Endothelial cell (in vitro differentiated cells): ENCODE measurements at regions not wholly inside any gene's neighbourhood (a gene's known extent, or its start where the extent isn't known, plus 50 kb on each side); places are given as distances from the start of the nearest gene placed in this dataset.
"Not testable (repeated sequence)": the region's sequence is repeated elsewhere in the genome, so short reads cannot be mapped to it uniquely, and the experiment has no call there.

Experiments used
- DNase-seq: peaks from one replicate; pipeline ENCODE4 v3.0.0; 2021; ENCODE audit warnings: low spot score
- H3K27ac Mint-ChIP-seq: one replicate; pipeline ENCODE4 v1.8.0; 2021; ENCODE audit warnings: mixed read lengths, inconsistent platforms; ENCODE audit not compliant: unreplicated experiment
- H3K27me3 Mint-ChIP-seq: one replicate; pipeline ENCODE4 v1.8.0; 2021; ENCODE audit warnings: mild to moderate bottlenecking, moderate library complexity, mixed read lengths, inconsistent platforms; ENCODE audit not compliant: unreplicated experiment
- H3K36me3 Mint-ChIP-seq: one replicate; pipeline ENCODE4 v1.8.0; 2021; ENCODE audit warnings: mild to moderate bottlenecking, low read depth, mixed read lengths, inconsistent platforms; ENCODE audit not compliant: unreplicated experiment
- H3K4me1 Mint-ChIP-seq: one replicate; pipeline ENCODE4 v1.8.0; 2021; ENCODE audit warnings: mild to moderate bottlenecking, mixed read lengths, inconsistent platforms; ENCODE audit not compliant: unreplicated experiment
- H3K4me3 Mint-ChIP-seq: one replicate; pipeline ENCODE4 v1.8.0; 2021; ENCODE audit warnings: mild to moderate bottlenecking, mixed read lengths, inconsistent platforms; ENCODE audit not compliant: unreplicated experiment
- H3K9me3 Mint-ChIP-seq: one replicate; pipeline ENCODE4 v1.8.0; 2021; ENCODE audit warnings: mixed read lengths, inconsistent platforms; ENCODE audit not compliant: unreplicated experiment
- TF ChIP-seq, protein P1 (sequence below): fragments of 200-600 bp; sonication (generic); IDR thresholded peaks from one replicate; pipeline ENCODE4 v1.5.0; 2021; ENCODE audit warnings: antibody characterized with exemption; ENCODE audit not compliant: unreplicated experiment

DNA sequence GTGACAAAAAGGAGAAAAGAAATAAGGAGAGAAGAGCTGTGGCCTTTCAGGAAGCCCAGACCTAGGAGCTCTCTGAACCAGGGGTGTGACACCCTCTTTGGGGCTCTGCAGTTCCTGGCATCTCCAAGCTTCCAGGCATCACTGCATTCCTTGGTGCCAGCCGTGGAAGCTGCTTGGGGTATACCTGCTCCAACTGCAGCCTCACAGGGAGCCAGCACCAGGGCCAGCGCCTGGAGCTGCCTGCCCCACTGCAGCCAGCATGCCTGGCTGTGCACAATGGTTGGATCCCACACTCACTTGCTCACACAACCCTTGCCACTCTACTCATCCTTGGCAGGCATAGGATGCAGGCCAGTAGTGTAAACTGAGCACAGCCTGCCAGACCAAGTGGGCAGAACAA is 242.1 kb upstream of the GJE1 start:
- Mint-ChIP-seq H3K4me3 (no peak overlapping the region), H3K27me3 (no peaks in the 10 kb centered on the region), H3K4me1 (peaks cover 4% of the 10 kb centered on the region), H3K36me3 (peaks cover 12% of the 10 kb centered on the region), H3K9me3 (peaks cover 5% of the 10 kb centered on the region), H3K27ac (no peak overlapping the region)
- TF ChIP-seq, protein P1, sequence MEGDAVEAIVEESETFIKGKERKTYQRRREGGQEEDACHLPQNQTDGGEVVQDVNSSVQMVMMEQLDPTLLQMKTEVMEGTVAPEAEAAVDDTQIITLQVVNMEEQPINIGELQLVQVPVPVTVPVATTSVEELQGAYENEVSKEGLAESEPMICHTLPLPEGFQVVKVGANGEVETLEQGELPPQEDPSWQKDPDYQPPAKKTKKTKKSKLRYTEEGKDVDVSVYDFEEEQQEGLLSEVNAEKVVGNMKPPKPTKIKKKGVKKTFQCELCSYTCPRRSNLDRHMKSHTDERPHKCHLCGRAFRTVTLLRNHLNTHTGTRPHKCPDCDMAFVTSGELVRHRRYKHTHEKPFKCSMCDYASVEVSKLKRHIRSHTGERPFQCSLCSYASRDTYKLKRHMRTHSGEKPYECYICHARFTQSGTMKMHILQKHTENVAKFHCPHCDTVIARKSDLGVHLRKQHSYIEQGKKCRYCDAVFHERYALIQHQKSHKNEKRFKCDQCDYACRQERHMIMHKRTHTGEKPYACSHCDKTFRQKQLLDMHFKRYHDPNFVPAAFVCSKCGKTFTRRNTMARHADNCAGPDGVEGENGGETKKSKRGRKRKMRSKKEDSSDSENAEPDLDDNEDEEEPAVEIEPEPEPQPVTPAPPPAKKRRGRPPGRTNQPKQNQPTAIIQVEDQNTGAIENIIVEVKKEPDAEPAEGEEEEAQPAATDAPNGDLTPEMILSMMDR = no peak
- no peak for DNase-seq

GRCh38 chr6:141884850-141885249 is 247.9 kb upstream of the GJE1 start:
- Mint-ChIP-seq H3K4me3 (no peak overlapping the region), H3K27me3 (no peaks in the 10 kb centered on the region), H3K36me3 (peaks cover 9% of the 10 kb centered on the region), H3K4me1 (no peaks in the 10 kb centered on the region), H3K27ac (no peak overlapping the region), H3K9me3 (peaks cover 2% of the 10 kb centered on the region)
- TF ChIP-seq, protein P1 = no peak
- no peak for DNase-seq

- H3K36me3 Mint-ChIP-seq = no peaks in the 10 kb centered on the region
These were observed 254.0 kb upstream of the GJE1 start for GRCh38 chr6:141878686-141879085.

DNA sequence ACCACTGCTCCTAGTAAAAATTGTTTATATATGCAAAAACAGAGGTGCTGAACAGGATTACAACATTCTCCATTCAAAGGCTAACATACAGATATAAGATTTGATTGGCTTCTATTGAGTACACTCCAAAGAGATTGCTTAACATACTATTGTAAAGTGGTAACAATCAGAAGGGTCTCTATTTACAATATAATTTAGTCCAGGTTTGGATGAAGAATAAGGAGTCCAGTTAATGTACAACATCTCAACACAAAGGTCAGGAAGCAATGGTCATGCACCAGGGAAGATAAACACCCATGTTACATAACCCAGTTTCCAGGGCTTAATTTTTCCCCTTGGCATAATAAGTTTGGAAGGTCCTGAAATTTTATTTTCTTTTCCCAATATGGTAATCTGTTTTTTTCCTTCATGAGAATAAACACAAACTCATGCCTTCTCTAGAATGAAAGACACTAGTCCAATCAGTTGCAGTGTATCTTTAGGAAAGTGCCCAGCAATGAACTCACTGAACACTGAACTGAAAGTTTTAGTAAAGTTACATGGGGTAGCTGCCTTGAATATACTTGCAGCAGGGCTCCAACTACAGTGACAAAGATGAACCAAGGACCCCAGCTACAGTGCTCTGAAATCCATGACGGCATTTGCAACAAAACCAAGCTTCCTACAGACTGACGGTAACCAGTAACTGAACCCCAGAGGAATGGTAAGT is 255.3 kb upstream of the GJE1 start:
- no peaks in the 10 kb centered on the region for H3K36me3 Mint-ChIP-seq
- no peak overlapping the region for H3K27ac Mint-ChIP-seq
- H3K4me3 Mint-ChIP-seq = no peak overlapping the region
- TF ChIP-seq, protein P1 = no peak
- DNase-seq = no peak
- H3K4me1 Mint-ChIP-seq = no peaks in the 10 kb centered on the region
- H3K9me3 Mint-ChIP-seq = peaks cover under 1% of the 10 kb centered on the region
- no peaks in the 10 kb centered on the region for H3K27me3 Mint-ChIP-seq

More at GRCh38 chr6:141878686-141879085, 254.0 kb upstream of the GJE1 start:
- Mint-ChIP-seq H3K4me3 (no peak overlapping the region), H3K9me3 (no peaks in the 10 kb centered on the region), H3K27me3 (no peaks in the 10 kb centered on the region), H3K27ac (no peak overlapping the region), H3K4me1 (no peaks in the 10 kb centered on the region)
- DNase-seq = no peak
- TF ChIP-seq, protein P1 = no peak

DNA sequence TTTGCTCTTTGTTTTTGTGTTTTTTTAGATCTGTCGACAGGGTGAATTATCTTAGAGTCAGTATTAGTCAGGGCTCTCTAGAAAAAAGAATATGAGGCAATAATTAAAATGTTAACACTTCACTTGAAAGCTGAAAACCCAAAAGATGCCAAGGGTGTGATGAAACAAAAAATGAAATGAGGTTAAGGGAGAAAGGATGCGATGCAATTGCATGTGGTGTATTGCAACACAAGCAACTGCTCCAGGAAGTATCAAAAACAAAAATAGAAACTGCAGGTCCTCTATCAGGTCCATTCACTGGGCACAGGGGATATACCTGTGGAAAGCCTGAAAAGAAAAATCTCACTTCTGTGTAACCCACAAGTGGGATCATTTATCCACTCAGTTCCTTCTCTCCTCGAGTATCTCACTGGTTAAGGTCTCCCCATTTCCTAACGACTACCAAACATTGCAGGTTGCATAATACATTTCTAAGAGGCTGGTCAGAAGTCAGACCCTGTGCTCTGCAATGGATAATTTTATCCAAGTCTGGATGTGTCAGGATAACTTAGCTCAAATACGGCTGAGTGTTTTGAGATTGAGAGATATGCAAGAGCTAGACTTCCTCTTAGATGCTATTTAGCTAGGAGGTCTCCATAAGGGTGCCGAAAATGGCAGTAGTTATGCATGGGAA is 257.7 kb upstream of the GJE1 start:
- no peak for DNase-seq
- Mint-ChIP-seq H3K36me3 (no peaks in the 10 kb centered on the region), H3K27me3 (no peaks in the 10 kb centered on the region), H3K4me1 (no peaks in the 10 kb centered on the region), H3K9me3 (peaks cover 4% of the 10 kb centered on the region), H3K27ac (no peak overlapping the region), H3K4me3 (no peak overlapping the region)
- TF ChIP-seq, protein P1 = no peak

- DNase-seq, H3K27ac Mint-ChIP-seq, H3K27me3 Mint-ChIP-seq, H3K9me3 Mint-ChIP-seq, H3K36me3 Mint-ChIP-seq, H3K4me3 Mint-ChIP-seq, H3K4me1 Mint-ChIP-seq: not testable (repeated sequence)
These were observed 263.2 kb upstream of the GJE1 start for GRCh38 chr6:141869509-141869908.
